ENCODE measurements at regions not wholly inside any gene's neighbourhood (a gene's known extent, or its start where the extent isn't known, plus 50 kb on each side); places are given as distances from the start of the nearest gene placed in this dataset.

DNA sequence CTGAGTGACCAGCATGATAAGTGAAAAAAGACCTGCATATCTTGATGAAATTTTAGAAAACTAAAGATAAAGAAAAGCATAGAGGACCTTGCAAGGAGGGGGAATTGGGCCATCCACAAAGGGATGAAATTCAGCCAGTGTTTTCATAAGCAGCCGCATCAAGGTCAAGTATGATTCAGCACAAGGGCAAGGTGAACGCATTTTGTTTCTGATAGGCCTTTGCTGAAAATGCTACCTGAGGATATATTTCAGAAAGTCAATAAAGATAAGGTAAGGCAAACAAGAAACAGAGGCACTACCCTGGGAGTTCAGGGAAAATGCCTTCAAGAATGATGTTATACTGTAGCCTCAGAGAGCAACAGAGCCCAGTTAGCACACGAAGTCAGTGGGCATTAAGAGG, 55.0 kb upstream of the SHH start:
- H3K4me3 ChIP-seq (ENCODE audit: insufficient read depth, low read length, poor library complexity, severe bottlenecking) = no peak overlapping the region
- no peak overlapping the region for H3K27ac ChIP-seq (ENCODE audit: low read depth, low read length)
- no peak overlapping the region for H2AFZ ChIP-seq (ENCODE audit: low read depth, low read length, severe bottlenecking)
- no peaks in the 10 kb centered on the region for H3K79me2 ChIP-seq (ENCODE audit: insufficient read depth, low read length)
- H3K4me2 ChIP-seq (ENCODE audit: low read depth, low read length, poor library complexity, severe bottlenecking) = no peak overlapping the region
- no peak for TF ChIP-seq EZH2phosphoT487 (conservative IDR thresholded peaks at IDR 0.05; ENCODE audit: low read length)
- TF ChIP-seq, protein P1, sequence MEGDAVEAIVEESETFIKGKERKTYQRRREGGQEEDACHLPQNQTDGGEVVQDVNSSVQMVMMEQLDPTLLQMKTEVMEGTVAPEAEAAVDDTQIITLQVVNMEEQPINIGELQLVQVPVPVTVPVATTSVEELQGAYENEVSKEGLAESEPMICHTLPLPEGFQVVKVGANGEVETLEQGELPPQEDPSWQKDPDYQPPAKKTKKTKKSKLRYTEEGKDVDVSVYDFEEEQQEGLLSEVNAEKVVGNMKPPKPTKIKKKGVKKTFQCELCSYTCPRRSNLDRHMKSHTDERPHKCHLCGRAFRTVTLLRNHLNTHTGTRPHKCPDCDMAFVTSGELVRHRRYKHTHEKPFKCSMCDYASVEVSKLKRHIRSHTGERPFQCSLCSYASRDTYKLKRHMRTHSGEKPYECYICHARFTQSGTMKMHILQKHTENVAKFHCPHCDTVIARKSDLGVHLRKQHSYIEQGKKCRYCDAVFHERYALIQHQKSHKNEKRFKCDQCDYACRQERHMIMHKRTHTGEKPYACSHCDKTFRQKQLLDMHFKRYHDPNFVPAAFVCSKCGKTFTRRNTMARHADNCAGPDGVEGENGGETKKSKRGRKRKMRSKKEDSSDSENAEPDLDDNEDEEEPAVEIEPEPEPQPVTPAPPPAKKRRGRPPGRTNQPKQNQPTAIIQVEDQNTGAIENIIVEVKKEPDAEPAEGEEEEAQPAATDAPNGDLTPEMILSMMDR (IDR thresholded peaks at IDR 0.05; ENCODE audit: insufficient read depth, low read length, poor library complexity, severe bottlenecking) = no peak
- H3K9me2 ChIP-seq (replicated peaks; ENCODE audit: insufficient read depth, low read length) = no peaks in the 10 kb centered on the region
- no peaks in the 10 kb centered on the region for H3K36me3 ChIP-seq (ENCODE audit: low read length)
- no peak overlapping the region for H3K9ac ChIP-seq (ENCODE audit: low read length)
- no peaks in the 10 kb centered on the region for H3K27me3 ChIP-seq (ENCODE audit: low read length)
- H4K20me1 ChIP-seq (ENCODE audit: low read depth, low read length) = no peaks in the 10 kb centered on the region
- no peaks in the 10 kb centered on the region for H3K9me3 ChIP-seq (ENCODE audit: insufficient read depth, low read length)
- no peaks in the 10 kb centered on the region for H3F3A ChIP-seq (ENCODE audit: insufficient read depth)

DNA sequence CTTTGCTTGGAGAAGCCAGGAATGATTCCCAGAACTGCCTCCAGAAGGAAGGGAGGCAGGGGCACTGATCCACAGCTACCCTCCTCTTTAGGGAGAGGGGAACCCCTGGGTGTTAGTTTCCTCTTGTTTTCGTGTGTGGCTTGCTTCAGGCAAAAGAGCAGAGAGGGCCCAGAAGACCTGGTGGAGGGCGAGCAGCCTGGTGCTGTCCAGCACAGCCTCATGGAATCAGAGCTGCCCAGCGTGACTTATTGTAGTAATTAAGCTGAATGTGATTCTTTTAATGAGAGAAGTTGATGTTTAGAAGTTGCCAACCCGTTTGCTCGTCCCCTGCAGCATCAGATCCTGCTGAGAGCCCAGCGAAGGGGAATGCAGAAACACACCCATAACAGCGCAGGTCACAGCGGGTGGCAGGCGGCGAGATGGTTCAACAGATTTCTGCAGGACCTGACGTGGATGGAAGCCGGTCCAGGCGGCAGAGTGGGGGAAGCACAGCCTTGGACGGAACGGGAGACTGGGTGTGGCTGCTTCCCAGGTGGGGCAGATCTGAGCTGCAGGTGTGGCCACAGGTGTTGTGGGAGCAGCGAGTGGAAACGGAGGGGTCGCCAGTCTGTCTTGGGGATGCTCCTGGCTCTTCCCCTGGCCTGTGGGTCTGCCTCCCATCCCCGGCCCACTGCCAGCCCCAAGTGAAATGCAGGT, 53.7 kb upstream of the SHH start:
- H4K20me1 ChIP-seq (ENCODE audit: low read depth, low read length) = no peaks in the 10 kb centered on the region
- H2AFZ ChIP-seq (ENCODE audit: low read depth, low read length, severe bottlenecking) = no peak overlapping the region
- no peaks in the 10 kb centered on the region for H3F3A ChIP-seq (ENCODE audit: insufficient read depth)
- H3K79me2 ChIP-seq (ENCODE audit: insufficient read depth, low read length) = no peaks in the 10 kb centered on the region
- TF ChIP-seq EZH2phosphoT487 (conservative IDR thresholded peaks at IDR 0.05; ENCODE audit: low read length) = no peak
- TF ChIP-seq, protein P1 (IDR thresholded peaks at IDR 0.05; ENCODE audit: insufficient read depth, low read length, poor library complexity, severe bottlenecking) = no peak
- no peak overlapping the region for H3K9ac ChIP-seq (ENCODE audit: low read length)
- H3K4me3 ChIP-seq (ENCODE audit: insufficient read depth, low read length, poor library complexity, severe bottlenecking) = no peak overlapping the region
- no peaks in the 10 kb centered on the region for H3K9me3 ChIP-seq (ENCODE audit: insufficient read depth, low read length)
- H3K36me3 ChIP-seq (ENCODE audit: low read length) = no peaks in the 10 kb centered on the region
- no peaks in the 10 kb centered on the region for H3K27me3 ChIP-seq (ENCODE audit: low read length)
- H3K27ac ChIP-seq (ENCODE audit: low read depth, low read length) = no peak overlapping the region
- H3K4me2 ChIP-seq (ENCODE audit: low read depth, low read length, poor library complexity, severe bottlenecking) = no peak overlapping the region
- no peaks in the 10 kb centered on the region for H3K9me2 ChIP-seq (replicated peaks; ENCODE audit: insufficient read depth, low read length)

DNA sequence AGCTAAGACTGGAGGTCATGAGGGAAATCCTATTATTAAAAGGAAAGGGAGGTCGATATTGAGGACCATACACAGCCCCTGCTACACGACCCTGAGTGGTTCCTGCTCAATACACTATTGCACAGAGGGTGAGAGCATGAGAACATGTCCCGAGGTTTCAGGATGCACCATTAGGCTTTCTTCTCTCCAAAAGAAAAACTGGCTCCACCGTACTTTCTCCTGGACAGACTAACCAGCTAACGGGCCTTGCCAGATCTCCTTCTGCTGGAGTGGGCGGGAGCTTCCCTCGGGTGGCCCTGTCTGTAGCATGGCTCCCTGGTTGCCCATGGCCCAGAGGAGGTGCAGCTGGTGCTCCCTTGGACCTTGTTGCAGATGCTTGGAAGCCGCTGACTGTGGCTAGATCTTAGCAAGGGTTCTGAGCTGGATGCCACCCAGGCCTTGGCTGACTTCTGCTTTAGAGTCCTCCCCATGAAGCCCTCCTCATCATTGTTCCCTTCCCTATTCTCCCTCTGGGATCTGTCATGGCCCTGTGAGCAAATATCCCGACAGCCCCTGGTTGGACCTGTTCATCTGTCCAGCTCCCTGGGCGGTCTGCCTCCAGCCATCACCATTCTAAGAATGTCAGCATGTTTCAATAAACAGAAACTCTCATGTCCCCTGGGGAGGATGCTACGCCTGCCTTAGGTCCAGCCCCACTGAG, 52.9 kb upstream of the SHH start:
- H2AFZ ChIP-seq (ENCODE audit: low read depth, low read length, severe bottlenecking) = no peak overlapping the region
- H3K27ac ChIP-seq (ENCODE audit: low read depth, low read length) = no peak overlapping the region
- H4K20me1 ChIP-seq (ENCODE audit: low read depth, low read length) = no peaks in the 10 kb centered on the region
- no peaks in the 10 kb centered on the region for H3K79me2 ChIP-seq (ENCODE audit: insufficient read depth, low read length)
- H3K27me3 ChIP-seq (ENCODE audit: low read length) = no peaks in the 10 kb centered on the region
- H3K4me2 ChIP-seq (ENCODE audit: low read depth, low read length, poor library complexity, severe bottlenecking) = no peak overlapping the region
- H3F3A ChIP-seq (ENCODE audit: insufficient read depth) = no peaks in the 10 kb centered on the region
- H3K9me2 ChIP-seq (replicated peaks; ENCODE audit: insufficient read depth, low read length) = no peaks in the 10 kb centered on the region
- TF ChIP-seq EZH2phosphoT487 (conservative IDR thresholded peaks at IDR 0.05; ENCODE audit: low read length) = no peak
- TF ChIP-seq, protein P1 (IDR thresholded peaks at IDR 0.05; ENCODE audit: insufficient read depth, low read length, poor library complexity, severe bottlenecking) = no peak
- no peak overlapping the region for H3K4me3 ChIP-seq (ENCODE audit: insufficient read depth, low read length, poor library complexity, severe bottlenecking)
- H3K9me3 ChIP-seq (ENCODE audit: insufficient read depth, low read length) = no peaks in the 10 kb centered on the region
- no peaks in the 10 kb centered on the region for H3K36me3 ChIP-seq (ENCODE audit: low read length)
- no peak overlapping the region for H3K9ac ChIP-seq (ENCODE audit: low read length)
